SK-N-SH (cell line): ENCODE measurements at regions not wholly inside any gene's neighbourhood (a gene's known extent, or its start where the extent isn't known, plus 50 kb on each side); places are given as distances from the start of the nearest gene placed in this dataset.

Experiments used
- EP300 ChIP-seq, 2 experiments: IDR thresholded peaks; 2 replicates each; pipeline versions ENCODE4 v1.4.0 to v1.6.1; 2012; ENCODE audit warnings: borderline replicate concordance in 1 of 2, low read depth in 1 of 2, low read length in 1 of 2
- FOXM1 ChIP-seq: IDR thresholded peaks from 2 replicates; pipeline ENCODE4 v1.4.0; 2012; ENCODE audit warnings: low read depth, mild to moderate bottlenecking
- JUND ChIP-seq: IDR thresholded peaks from 2 replicates; pipeline ENCODE4 v1.4.0; 2012
- MEF2A ChIP-seq: IDR thresholded peaks from 2 replicates; pipeline ENCODE4 v1.4.0; 2012; ENCODE audit warnings: low read depth, borderline replicate concordance
- MXI1 ChIP-seq: IDR thresholded peaks from 2 replicates; pipeline ENCODE4 v1.6.1; 2012; ENCODE audit warnings: mild to moderate bottlenecking, low read depth, low read length, improper control_type of control experiment
- POLR2AphosphoS5 ChIP-seq: IDR thresholded peaks from 2 replicates; pipeline ENCODE4 v1.6.1; 2012; ENCODE audit warnings: low read depth, low read length
- RXRA ChIP-seq: IDR thresholded peaks from 2 replicates; pipeline ENCODE4 v1.4.0; 2012; ENCODE audit warnings: low read depth, mild to moderate bottlenecking, borderline replicate concordance
- TCF12 ChIP-seq: IDR thresholded peaks from 2 replicates; pipeline ENCODE4 v1.4.0; 2012
- TF ChIP-seq, protein P1 (sequence below): fragments of 200-600 bp; sonication (generic); IDR thresholded peaks from 2 replicates; pipeline ENCODE4 v1.6.1; 2017; ENCODE audit warnings: antibody characterized with exemption, mild to moderate bottlenecking, moderate library complexity
- TF ChIP-seq, protein P2 (sequence below): IDR thresholded peaks from 2 replicates; pipeline ENCODE4 v1.6.1; 2012; ENCODE audit warnings: mild to moderate bottlenecking, low read depth, low read length, moderate library complexity

DNA sequence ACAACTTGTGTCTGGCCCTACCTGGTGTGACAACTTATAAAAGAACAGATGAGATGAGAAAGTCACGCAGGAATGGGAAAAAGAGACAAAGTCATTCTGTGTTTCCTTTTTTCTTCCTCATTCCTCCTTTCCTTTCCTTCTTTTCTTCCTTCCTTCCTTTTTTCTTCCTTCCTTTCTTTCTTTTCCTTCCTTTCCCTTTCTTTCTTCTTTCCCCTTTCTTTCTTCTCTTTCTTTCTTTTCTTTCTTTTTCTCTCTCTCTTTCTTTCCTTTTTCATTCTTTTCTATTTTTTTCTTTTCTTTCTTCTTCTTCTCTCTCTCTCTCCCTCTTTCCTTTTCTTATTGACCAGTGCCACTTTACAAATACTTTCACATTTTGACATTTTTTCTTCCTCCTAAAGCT is 239.7 kb downstream of the ATG4C start:
- TF ChIP-seq POLR2AphosphoS5: no peak
- TF ChIP-seq, protein P1, sequence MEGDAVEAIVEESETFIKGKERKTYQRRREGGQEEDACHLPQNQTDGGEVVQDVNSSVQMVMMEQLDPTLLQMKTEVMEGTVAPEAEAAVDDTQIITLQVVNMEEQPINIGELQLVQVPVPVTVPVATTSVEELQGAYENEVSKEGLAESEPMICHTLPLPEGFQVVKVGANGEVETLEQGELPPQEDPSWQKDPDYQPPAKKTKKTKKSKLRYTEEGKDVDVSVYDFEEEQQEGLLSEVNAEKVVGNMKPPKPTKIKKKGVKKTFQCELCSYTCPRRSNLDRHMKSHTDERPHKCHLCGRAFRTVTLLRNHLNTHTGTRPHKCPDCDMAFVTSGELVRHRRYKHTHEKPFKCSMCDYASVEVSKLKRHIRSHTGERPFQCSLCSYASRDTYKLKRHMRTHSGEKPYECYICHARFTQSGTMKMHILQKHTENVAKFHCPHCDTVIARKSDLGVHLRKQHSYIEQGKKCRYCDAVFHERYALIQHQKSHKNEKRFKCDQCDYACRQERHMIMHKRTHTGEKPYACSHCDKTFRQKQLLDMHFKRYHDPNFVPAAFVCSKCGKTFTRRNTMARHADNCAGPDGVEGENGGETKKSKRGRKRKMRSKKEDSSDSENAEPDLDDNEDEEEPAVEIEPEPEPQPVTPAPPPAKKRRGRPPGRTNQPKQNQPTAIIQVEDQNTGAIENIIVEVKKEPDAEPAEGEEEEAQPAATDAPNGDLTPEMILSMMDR: no peak
- no peak for TF ChIP-seq MXI1
- TF ChIP-seq, protein P2, sequence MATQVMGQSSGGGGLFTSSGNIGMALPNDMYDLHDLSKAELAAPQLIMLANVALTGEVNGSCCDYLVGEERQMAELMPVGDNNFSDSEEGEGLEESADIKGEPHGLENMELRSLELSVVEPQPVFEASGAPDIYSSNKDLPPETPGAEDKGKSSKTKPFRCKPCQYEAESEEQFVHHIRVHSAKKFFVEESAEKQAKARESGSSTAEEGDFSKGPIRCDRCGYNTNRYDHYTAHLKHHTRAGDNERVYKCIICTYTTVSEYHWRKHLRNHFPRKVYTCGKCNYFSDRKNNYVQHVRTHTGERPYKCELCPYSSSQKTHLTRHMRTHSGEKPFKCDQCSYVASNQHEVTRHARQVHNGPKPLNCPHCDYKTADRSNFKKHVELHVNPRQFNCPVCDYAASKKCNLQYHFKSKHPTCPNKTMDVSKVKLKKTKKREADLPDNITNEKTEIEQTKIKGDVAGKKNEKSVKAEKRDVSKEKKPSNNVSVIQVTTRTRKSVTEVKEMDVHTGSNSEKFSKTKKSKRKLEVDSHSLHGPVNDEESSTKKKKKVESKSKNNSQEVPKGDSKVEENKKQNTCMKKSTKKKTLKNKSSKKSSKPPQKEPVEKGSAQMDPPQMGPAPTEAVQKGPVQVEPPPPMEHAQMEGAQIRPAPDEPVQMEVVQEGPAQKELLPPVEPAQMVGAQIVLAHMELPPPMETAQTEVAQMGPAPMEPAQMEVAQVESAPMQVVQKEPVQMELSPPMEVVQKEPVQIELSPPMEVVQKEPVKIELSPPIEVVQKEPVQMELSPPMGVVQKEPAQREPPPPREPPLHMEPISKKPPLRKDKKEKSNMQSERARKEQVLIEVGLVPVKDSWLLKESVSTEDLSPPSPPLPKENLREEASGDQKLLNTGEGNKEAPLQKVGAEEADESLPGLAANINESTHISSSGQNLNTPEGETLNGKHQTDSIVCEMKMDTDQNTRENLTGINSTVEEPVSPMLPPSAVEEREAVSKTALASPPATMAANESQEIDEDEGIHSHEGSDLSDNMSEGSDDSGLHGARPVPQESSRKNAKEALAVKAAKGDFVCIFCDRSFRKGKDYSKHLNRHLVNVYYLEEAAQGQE: no peak
- no peak for TF ChIP-seq JUND
- TF ChIP-seq EP300 (IDR thresholded peaks at IDR 0.05; ENCODE audit: borderline replicate concordance in 1 of 2, low read depth in 1 of 2, low read length in 1 of 2): no peak
- no peak for TF ChIP-seq FOXM1
- TF ChIP-seq RXRA: no peak
- no peak for TF ChIP-seq TCF12
- TF ChIP-seq MEF2A: no peak
